HUES6 (cell line): ENCODE measurements at regions not wholly inside any gene's neighbourhood (a gene's known extent, or its start where the extent isn't known, plus 50 kb on each side); places are given as distances from the start of the nearest gene placed in this dataset.

Source experiments
- H3K27ac ChIP-seq: 2 replicates; pipeline ENCODE4 v1.7.0; 2013; ENCODE audit warnings: low read depth, mild to moderate bottlenecking, low read length, inconsistent platforms
- H3K27me3 ChIP-seq: 2 replicates; pipeline ENCODE4 v1.6.1; 2013; ENCODE audit warnings: low read length; ENCODE audit not compliant: control insufficient read depth, insufficient read depth
- H3K36me3 ChIP-seq: 2 replicates; pipeline ENCODE4 v1.6.1; 2013; ENCODE audit warnings: low read length; ENCODE audit not compliant: control insufficient read depth, insufficient read depth
- H3K4me1 ChIP-seq: 2 replicates; pipeline ENCODE4 v1.6.1; 2013; ENCODE audit warnings: low read length; ENCODE audit not compliant: control insufficient read depth, insufficient read depth
- H3K4me3 ChIP-seq: 2 replicates; pipeline ENCODE4 v1.5.1; 2013; ENCODE audit warnings: low read depth, low read length
- H3K9ac ChIP-seq: one replicate; pipeline ENCODE4 v1.6.1; 2013; ENCODE audit warnings: mild to moderate bottlenecking, low read length
- H3K9me3 ChIP-seq: 2 replicates; pipeline ENCODE4 v1.6.1; 2013; ENCODE audit warnings: low read depth, low read length; ENCODE audit not compliant: control insufficient read depth, insufficient read depth

DNA sequence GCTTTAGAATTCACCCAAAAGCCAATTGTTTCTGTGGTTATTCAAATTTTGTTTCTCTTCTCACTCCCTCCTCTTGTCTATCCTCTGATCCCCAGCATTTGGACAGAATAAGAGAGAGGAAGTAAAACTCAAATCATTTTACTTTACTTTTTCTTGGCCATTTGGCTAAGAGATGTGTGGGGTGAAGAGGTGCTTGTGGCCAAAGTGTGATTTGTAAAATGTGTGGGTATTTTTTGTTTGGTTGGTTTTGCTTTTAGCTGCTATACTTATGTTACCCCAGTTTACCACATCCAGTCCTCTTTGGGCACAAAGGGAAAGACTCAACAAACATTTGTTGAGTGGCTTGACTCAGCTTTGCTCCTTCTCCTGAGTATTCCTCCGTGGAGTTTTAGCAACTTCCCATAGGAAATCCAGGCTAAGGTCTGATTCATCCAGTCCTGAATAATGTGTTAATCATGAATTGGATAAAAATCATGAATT is 109.1 kb upstream of the CYP1B1 start:
- Histone ChIP-seq H3K36me3 (no peaks in the 10 kb centered on the region), H3K27ac (no peak overlapping the region), H3K27me3 (no peaks in the 10 kb centered on the region), H3K9ac (no peak overlapping the region), H3K9me3 (no peaks in the 10 kb centered on the region), H3K4me1 (no peaks in the 10 kb centered on the region), H3K4me3 (no peak overlapping the region)

DNA sequence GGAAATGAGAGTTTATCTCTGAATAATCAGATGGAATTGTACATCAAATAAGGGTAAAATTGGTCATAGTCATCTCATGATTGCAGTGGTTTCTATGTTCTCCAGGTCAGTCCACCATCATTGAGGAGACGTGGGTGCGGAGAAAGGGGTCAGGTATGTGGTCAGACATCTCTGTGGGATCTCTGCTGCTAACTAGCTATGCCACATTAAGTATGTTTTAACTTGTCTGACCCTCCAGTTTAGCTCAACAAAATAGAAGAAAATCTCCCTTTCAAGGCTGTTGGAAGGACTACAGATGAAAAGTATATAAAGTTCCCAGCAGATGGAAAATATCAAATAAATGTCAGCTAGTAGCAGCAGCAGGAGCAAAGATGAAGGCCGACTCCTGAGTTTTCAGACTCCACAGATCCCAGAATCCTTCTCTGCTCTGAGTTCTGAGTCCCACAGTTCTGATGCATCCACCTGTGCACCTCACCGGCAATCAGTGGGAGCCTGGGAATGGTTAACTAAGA is 106.6 kb upstream of the CYP1B1 start:
- Histone ChIP-seq H3K27me3 (no peaks in the 10 kb centered on the region), H3K4me1 (no peaks in the 10 kb centered on the region), H3K9me3 (no peaks in the 10 kb centered on the region), H3K9ac (no peak overlapping the region), H3K4me3 (no peak overlapping the region), H3K36me3 (no peaks in the 10 kb centered on the region), H3K27ac (no peak overlapping the region)

DNA sequence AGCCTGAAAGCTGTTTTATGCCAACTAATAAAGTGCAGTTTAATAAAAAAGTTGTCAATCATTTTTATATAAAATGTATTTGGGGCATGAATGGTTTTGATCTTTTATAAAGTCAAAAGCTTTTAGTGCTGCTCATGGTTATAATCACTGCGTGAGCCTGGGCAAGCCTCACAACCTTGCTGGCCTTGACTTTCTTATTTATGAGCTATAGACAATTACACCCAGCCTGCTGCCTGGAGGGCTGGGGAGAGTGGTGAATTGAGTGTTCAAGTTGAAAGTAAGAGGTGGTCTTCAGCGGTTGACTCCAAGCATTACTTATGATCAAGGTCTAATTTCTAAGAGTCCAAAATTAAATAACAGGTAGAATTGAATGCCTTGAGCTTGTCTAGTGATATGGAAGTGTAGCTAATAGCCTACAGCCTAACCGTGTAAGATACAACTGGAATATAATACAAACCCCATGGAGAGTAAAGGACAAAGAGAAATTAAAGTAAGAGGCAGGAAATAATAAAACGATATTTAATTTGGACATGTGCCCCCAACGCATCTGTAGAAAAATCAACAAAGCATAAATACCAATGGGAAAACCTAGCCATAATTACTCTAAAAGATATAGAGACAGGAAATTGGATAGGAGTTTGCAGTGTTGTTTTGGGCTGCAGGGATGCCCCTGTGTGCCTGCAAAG is 106.0 kb upstream of the CYP1B1 start:
- no peak overlapping the region for H3K9ac ChIP-seq
- no peak overlapping the region for H3K27ac ChIP-seq
- H3K4me1 ChIP-seq = no peaks in the 10 kb centered on the region

DNA sequence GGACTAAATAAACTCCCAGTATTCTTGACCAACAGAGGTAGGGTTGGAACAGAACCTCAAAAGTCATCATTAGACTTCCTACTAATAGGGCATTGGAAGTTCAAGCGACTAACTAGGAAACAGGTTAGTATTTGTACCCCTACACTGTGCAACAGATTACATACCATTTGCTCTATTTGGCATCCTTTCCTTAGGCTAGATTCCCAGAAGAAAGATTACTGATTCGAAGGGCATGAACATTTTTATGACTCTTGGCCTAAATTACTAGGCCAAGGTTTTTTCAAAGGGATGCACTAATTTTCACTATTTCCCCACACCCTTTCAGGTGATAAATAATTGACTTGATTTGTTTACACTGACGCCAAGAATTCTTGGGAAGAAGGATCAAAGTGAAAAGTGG is 104.8 kb upstream of the CYP1B1 start:
- H3K4me3 ChIP-seq = no peak overlapping the region
- no peaks in the 10 kb centered on the region for H3K4me1 ChIP-seq
- no peak overlapping the region for H3K9ac ChIP-seq
- H3K9me3 ChIP-seq = no peaks in the 10 kb centered on the region
- no peaks in the 10 kb centered on the region for H3K36me3 ChIP-seq
- H3K27ac ChIP-seq = no peak overlapping the region
- no peaks in the 10 kb centered on the region for H3K27me3 ChIP-seq

More for the DNA sequence above, 106.0 kb upstream of the CYP1B1 start:
- Histone ChIP-seq H3K36me3 (no peaks in the 10 kb centered on the region), H3K9me3 (no peaks in the 10 kb centered on the region), H3K4me3 (no peak overlapping the region), H3K27me3 (no peaks in the 10 kb centered on the region)

DNA sequence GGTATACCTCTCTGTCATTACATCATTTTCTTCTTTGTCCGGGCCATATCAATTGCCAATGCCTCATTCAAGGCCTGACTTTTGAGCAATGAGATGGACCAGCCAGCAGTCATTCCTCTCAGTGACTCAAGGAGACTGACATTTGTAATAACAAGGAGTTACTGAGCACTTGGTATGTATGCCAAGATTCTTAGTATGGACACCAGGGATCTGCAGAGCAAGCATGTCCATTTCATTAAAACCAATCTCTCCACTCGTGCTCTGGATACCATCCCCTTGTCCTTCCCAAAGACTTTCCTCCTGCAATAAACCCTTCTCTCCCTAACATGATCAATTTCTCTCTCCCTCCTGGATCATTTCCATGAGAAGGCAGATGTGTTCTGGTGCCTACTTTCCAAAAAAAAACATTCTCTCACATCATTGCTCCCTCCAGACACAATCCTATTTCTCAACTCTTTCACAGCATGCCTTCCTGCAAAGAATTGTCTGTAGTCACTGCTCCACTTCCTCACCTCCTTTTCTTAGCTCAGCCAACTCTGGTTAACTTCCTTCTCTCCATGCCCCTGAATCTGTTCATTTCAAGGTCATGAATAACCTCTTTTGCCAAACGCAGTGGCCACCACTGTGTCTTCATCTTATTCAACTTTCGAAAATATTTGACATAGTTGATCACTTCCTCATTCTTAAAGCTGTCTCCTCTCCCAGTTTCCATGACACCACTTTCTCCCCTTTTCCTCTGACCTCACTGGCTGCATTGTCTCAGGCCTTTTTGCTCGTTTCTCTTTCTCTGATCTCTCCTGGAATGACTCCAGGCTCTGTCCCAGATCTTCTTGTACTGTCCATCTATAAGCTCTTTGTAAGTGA is 102.8 kb upstream of the CYP1B1 start:
- Histone ChIP-seq H3K27me3 (no peaks in the 10 kb centered on the region), H3K4me3 (no peak overlapping the region), H3K4me1 (0 out of 2 replicates have a peak, but pooled peaks cover 3% of the 10 kb centered on the region), H3K9ac (no peak overlapping the region), H3K27ac (no peak overlapping the region), H3K9me3 (no peaks in the 10 kb centered on the region), H3K36me3 (no peaks in the 10 kb centered on the region)

DNA sequence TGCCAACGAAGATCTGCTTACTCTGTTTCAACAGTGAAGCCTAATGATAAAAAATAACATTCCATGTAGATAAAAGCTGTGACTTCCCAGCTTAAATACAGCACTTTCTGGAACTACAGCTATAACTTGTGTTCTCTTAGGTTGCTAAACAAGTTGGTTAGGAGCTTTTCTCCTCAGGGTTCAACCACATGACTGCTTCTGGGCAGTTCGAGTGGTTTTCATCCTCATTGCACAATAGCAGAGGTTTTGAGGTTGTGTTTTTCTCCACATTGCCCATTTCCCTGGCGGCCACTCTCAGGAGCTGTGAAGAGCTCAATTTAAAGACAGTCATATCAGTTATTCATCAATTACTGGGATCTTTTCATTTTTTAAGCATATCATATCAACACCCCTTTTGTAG is 102.2 kb upstream of the CYP1B1 start:
- no peaks in the 10 kb centered on the region for H3K27me3 ChIP-seq
- H3K4me1 ChIP-seq = 0 out of 2 replicates have a peak, but pooled peaks cover 3% of the 10 kb centered on the region
- H3K27ac ChIP-seq = no peak overlapping the region
- H3K9me3 ChIP-seq = no peaks in the 10 kb centered on the region
- no peak overlapping the region for H3K4me3 ChIP-seq
- H3K9ac ChIP-seq = no peak overlapping the region
- no peaks in the 10 kb centered on the region for H3K36me3 ChIP-seq

DNA sequence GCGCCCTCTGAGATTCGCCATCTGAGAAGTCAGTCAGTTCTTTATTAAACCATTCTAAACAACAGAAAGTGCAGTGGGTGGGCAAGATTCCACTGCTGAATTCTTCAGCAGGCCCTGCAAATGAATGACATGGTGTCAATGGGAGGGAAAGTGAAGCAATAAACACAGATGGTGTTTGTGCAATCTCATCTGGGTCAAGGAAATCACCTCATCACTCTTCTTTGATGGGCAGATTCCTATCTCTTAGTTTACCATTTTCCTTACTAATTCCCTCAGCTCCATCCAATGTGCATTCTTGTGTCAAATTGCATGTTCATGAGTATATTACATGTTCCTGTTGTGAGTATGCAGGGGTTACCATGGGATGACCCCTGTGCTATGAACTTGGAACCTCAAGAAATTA is 100.7 kb upstream of the CYP1B1 start:
- no peaks in the 10 kb centered on the region for H3K9me3 ChIP-seq
- no peak overlapping the region for H3K27ac ChIP-seq
- H3K4me3 ChIP-seq = no peak overlapping the region
- no peaks in the 10 kb centered on the region for H3K27me3 ChIP-seq
- H3K9ac ChIP-seq = no peak overlapping the region
- H3K4me1 ChIP-seq = 0 out of 2 replicates have a peak, but pooled peaks cover 3% of the 10 kb centered on the region
- no peaks in the 10 kb centered on the region for H3K36me3 ChIP-seq

DNA sequence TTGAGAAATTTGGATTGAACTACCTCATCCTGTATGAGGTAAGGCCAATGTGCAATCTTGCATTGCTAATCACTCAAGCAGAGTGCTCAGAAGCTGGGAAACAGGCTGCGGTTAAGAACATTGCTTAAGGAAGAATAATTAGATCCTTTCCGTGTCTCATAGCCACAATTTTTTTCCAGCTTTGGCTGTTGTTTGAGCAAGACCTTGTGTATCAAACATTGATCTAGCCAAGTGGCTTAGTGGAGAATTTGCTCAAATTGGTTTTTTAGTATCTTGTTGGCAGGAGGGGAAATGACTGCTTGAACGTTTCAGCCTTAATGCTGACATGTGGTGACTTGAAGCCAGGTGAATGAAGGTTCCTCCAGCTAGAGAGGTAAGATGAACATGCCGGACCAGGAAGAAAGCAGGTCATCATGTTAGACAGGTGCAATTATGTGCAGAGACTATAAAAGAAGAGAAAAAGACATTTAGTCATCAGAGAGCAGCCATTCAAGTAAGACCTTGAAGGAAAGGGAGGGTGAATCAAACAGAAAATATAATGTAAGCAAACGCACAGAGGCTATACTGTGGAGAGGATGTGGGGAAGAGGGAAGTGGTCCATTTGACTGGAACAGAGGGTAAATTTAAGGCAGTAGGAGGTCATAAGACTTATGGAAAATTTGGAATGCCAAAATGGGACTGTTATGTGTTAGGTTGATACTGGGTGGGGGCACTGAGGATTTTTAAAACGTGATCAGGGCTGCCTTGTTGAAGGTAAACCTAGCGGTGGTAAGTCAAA is 98.9 kb upstream of the CYP1B1 start:
- Histone ChIP-seq H3K4me3 (no peak overlapping the region), H3K9ac (no peak overlapping the region), H3K4me1 (peaks cover 3% of the 10 kb centered on the region; the same call in 1 of the 2 replicates), H3K9me3 (no peaks in the 10 kb centered on the region), H3K27ac (no peak overlapping the region), H3K27me3 (no peaks in the 10 kb centered on the region), H3K36me3 (no peaks in the 10 kb centered on the region)

DNA sequence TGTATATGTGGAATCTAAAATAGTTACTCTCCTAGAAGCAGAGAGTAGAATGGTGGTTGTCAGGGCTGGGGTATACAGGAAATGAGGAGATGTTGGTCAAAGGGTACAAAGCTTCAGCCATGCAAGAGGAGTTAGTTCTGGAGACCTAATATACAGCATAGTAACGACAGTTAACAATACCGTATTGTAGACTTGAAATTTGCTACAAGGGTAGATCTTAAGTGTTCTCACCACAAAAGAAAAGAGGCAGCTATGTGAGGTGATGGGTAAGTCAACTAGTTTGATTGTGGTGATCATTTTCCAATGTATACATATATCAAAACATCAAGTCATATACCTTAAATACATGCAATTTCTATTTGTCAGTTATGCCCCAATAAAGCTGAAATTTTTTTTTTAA is 98.2 kb upstream of the CYP1B1 start:
- no peak overlapping the region for H3K4me3 ChIP-seq
- H3K27me3 ChIP-seq = no peaks in the 10 kb centered on the region
- H3K27ac ChIP-seq = no peak overlapping the region
- H3K4me1 ChIP-seq = peaks cover 3% of the 10 kb centered on the region; the same call in 1 of the 2 replicates
- no peak overlapping the region for H3K9ac ChIP-seq
- no peaks in the 10 kb centered on the region for H3K9me3 ChIP-seq
- no peaks in the 10 kb centered on the region for H3K36me3 ChIP-seq

DNA sequence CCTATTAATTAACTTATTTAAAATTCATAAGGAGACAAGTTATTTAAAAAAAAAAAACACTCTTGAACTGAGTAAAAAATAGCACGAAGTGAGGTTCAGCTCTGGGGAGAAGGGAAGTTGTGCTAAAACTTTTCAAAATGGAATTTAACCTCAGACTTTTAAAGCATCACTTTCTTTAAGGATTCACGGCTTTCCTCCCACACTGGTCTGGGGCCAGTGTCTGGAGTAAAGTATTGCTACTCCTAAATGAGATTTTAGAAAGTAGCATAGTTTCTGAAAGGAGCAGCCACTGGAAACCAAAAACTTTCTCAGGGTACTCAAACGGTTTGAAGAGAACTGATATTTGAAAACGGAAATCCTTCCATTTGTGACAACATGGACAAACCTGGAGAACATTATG is 97.7 kb upstream of the CYP1B1 start:
- Histone ChIP-seq H3K9ac (no peak overlapping the region), H3K27me3 (no peaks in the 10 kb centered on the region), H3K9me3 (no peaks in the 10 kb centered on the region), H3K4me1 (peaks cover 3% of the 10 kb centered on the region; the same call in 1 of the 2 replicates), H3K36me3 (no peaks in the 10 kb centered on the region), H3K4me3 (no peak overlapping the region), H3K27ac (no peak overlapping the region)
